GM13976 (cell line): ENCODE measurements at regions not wholly inside any gene's neighbourhood (a gene's known extent, or its start where the extent isn't known, plus 50 kb on each side); places are given as distances from the start of the nearest gene placed in this dataset.

Experiments
- DNase-seq: peaks from one replicate; pipeline ENCODE4 v3.0.0; 2012; ENCODE audit warnings: low spot score
- in situ Hi-C: fragments of 300-500 bp; cut with MboI; formaldehyde crosslinking; loops from one replicate; pipeline ENCODE4 v1.12.0; 2022; ENCODE audit warnings: low sequenced_read_pairs, mixed read lengths, inconsistent platforms; ENCODE audit not compliant: unreplicated experiment
- TF ChIP-seq, protein P1 (sequence below): IDR thresholded peaks from 2 replicates; pipeline ENCODE4 v1.5.1; 2012; ENCODE audit warnings: borderline replicate concordance, mild to moderate bottlenecking; ENCODE audit not compliant: insufficient read depth; ENCODE audit errors: extremely low read depth, missing control alignments, control extremely low read depth

DNA sequence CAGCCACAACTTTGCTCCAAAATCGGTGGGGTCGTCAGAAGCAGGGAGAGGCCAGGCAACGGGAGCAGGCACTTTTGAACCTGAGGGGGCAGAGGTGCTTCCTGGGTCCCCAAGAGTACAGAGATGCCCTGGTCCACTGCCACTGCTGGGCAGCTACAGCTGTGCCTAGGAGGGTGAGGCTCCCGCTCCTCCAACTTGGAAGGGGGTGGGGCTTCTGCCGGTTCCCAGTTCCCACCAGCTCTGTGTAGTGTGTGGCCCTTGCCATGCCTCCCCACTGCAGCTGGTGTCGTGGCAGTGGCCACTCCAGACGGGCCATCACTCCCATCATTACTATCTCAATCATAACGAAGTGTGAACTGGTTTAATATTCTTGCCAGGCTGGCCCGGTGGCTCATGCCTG, 1496.3 kb downstream of the PCDH7 start:
- DNase-seq: no peak
- TF ChIP-seq, protein P1, sequence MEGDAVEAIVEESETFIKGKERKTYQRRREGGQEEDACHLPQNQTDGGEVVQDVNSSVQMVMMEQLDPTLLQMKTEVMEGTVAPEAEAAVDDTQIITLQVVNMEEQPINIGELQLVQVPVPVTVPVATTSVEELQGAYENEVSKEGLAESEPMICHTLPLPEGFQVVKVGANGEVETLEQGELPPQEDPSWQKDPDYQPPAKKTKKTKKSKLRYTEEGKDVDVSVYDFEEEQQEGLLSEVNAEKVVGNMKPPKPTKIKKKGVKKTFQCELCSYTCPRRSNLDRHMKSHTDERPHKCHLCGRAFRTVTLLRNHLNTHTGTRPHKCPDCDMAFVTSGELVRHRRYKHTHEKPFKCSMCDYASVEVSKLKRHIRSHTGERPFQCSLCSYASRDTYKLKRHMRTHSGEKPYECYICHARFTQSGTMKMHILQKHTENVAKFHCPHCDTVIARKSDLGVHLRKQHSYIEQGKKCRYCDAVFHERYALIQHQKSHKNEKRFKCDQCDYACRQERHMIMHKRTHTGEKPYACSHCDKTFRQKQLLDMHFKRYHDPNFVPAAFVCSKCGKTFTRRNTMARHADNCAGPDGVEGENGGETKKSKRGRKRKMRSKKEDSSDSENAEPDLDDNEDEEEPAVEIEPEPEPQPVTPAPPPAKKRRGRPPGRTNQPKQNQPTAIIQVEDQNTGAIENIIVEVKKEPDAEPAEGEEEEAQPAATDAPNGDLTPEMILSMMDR: no peak
- in situ Hi-C loops: no loop called here

DNA sequence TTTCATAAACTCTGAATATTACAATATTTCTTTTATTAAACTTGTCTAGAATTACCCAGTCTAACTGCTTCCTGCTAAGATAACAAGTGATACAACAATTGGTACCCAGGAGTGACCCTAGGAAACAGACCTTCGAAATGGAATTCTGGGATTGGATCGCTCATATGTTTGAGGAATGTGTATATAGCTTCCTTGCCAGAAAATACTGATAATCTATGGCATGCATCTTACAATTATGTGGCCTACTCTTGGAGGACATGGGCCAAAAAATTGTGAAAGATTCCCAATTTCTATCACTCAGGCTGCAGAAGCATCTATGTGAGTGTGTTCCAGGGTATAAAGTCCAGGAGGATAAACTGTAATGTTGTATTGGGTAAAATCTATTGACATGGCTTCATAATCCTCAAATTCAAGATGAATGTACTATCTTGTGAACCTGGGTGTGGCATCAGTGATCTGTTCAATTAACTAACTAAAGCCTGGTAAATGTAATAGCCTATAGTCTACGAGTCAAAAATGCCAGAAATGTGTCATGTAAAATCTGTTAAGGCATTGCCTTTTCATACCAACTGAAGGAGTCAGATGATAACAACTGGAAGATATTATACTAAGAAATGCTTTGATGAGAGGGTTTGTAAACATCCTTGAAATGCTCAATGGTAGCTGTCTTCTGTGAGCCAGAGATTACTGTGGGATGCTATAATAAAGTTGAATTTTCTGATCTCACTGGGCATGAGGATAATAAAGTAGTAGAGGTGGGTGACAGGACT, 1499.3 kb downstream of the PCDH7 start:
- TF ChIP-seq, protein P1: no peak
- no peak for DNase-seq
- in situ Hi-C loops: no loop called here

DNA sequence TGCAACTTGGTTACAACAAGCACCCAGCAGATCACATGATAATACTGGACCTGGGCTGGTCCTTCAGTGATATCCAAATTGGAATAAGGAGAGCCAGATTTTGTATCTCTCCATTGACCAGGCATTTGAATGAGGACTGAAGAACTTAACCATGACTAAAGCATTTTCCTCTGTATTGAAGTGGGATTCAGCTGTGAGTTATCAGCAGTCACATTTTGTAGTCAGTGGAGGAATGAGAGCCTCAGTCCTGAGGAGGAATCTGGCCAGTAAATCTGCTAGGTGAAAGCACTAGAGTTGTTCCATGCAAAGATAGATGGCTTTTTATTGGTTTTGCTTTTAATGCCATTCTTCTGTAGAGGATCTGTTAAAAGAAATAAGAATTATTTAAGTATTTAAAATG, 1506.0 kb downstream of the PCDH7 start:
- DNase-seq: no peak
- TF ChIP-seq, protein P1: no peak
- in situ Hi-C loops: no loop called here

DNA sequence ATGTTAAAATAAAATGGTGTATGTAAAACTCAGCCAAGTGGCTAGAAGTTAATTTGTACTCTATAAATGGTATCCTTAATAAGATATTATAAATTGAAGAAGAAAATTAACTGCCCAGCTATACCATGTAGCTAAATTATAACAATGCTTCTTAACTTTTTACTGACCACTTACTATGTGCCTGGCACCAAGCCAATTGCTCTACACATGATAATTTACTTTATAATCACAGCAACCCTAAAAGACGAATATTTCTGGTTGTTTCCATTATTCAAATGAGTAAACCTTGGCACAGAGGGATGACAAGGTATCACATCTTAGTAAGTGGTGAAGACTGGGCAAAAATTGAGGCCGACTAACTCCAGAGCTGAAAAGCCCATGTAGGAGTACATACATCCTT, 1506.6 kb downstream of the PCDH7 start:
- in situ Hi-C loops: no loop called here
- TF ChIP-seq, protein P1: no peak
- no peak for DNase-seq

DNA sequence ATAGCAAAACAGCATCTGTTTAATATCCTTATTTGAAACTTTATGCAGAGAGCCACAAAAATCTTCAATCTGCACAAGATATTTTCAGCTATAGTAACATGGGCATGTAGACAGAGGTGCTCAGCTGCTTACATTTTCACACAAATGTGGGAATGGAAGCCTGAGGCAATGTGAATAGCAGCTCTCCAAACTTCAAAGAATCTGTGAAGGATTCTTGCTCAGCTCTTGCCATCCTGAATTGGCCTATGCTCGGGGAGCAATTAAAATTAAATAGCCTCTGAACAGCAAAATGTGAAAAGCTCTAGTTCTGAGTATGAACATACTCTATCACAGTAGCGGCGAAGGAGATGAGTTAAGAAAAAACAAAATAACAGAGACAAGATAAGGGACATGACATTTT, 1523.8 kb downstream of the PCDH7 start:
- DNase-seq: no peak
- in situ Hi-C loops: no loop called here
- TF ChIP-seq, protein P1: no peak

DNA sequence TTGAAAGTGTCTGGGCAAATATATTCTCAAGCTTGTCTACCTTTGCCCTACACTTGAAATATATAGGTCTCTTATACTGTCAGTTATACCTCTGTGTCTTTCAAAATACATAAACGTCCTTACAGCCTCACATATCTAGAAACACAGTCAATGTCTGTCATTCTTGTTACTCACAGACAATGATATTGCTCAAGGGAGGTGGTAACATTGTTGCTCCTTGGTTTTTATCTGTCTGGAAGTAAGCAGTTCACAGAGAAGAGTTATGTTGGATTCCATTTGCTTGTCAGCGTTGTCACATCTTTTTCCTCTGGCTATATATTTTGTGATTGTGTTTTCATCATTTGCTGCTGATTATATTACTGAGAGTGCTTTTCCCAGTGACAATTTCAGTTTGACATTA, 1528.9 kb downstream of the PCDH7 start:
- no peak for DNase-seq
- in situ Hi-C loops: no loop called here
- TF ChIP-seq, protein P1: no peak
